Endothelial cell of umbilical vein (primary cell): ENCODE measurements at regions not wholly inside any gene's neighbourhood (a gene's known extent, or its start where the extent isn't known, plus 50 kb on each side); places are given as distances from the start of the nearest gene placed in this dataset.

Source experiments
- BruUV-seq: library from RNA; stranded (reverse); fragments of 400-500 nt; replicated peaks from 2 replicates; lab custom pipeline; 2021; lab: Mats Ljungman, UMichigan
- CTCF ChIA-PET: fragments of 300-600, 350-600 bp; sonication (Branson Sonifier 250); formaldehyde crosslinking; loops from one replicate; lab custom pipeline; 2021; ENCODE audit warnings: antibody characterized with exemption, inconsistent platforms; lab: Charles Lee
- POLR2A ChIA-PET: fragments of 300-600, 350-600 bp; sonication (Branson Sonifier 250); formaldehyde crosslinking; loops from one replicate; lab custom pipeline; 2021; ENCODE audit warnings: antibody characterized with exemption, inconsistent platforms; lab: Charles Lee
- DNase-seq: peaks from one replicate; pipeline ENCODE4 v3.0.0-alpha.2; 2011; ENCODE audit warnings: low read depth, low spot score
- FAIRE-seq: peaks from 2 replicates; lab custom pipeline; 2011; peaks lifted over from hg19 to GRCh38; lab: Jason Lieb, UNC
- H2AFZ ChIP-seq: 2 replicates; pipeline ENCODE4 v1.6.0; 2012; ENCODE audit warnings: low read depth, low read length, control low read depth, inconsistent platforms
- H3K27ac ChIP-seq: 2 replicates; pipeline ENCODE4 v1.5.1; 2011; ENCODE audit warnings: low read depth, mild to moderate bottlenecking, control low read depth, low read length, moderate library complexity; ENCODE audit not compliant: insufficient read depth
- H3K27me3 ChIP-seq, 2 experiments: 2 replicates each; pipeline versions ENCODE4 v1.6.0 to v1.6.1; 2011; ENCODE audit warnings: low read length in 2 of 2, mixed read lengths in 1 of 2; ENCODE audit not compliant: control insufficient read depth in 2 of 2, insufficient read depth in 2 of 2
- H3K36me3 ChIP-seq, 2 experiments: 2 replicates in 1 of 2; 3 replicates in 1 of 2; pipeline ENCODE4 v1.5.1; 2011; ENCODE audit warnings: low read length in 2 of 2, mild to moderate bottlenecking in 1 of 2, moderate library complexity in 1 of 2; ENCODE audit not compliant: control insufficient read depth in 2 of 2, insufficient read depth in 2 of 2; ENCODE audit errors: extremely low read depth in 1 of 2
- H3K4me1 ChIP-seq: 3 replicates; pipeline ENCODE4 v1.5.1; 2011; ENCODE audit warnings: mild to moderate bottlenecking, low read length; ENCODE audit not compliant: control insufficient read depth, insufficient read depth; ENCODE audit errors: extremely low read depth
- H3K4me2 ChIP-seq: 2 replicates; pipeline ENCODE4 v1.6.1; 2011; ENCODE audit warnings: low read length, control low read depth, mixed read lengths; ENCODE audit not compliant: insufficient read depth
- H3K4me3 ChIP-seq, 3 experiments: fragments of 200-600 bp in 1 of 3; sonication (generic), shearing (Covaris generic) in 1 of 3; replicated peaks in 1 of 3; 2 replicates each; pipeline ENCODE4 v1.5.1; 2011 to 2016; ENCODE audit warnings: control low read depth in 3 of 3, low read length in 3 of 3, mild to moderate bottlenecking in 2 of 3, inconsistent platforms in 1 of 3, low read depth in 1 of 3, moderate library complexity in 1 of 3; ENCODE audit not compliant: insufficient read depth in 1 of 3
- H3K79me2 ChIP-seq: 2 replicates; pipeline ENCODE4 v1.6.0; 2012; ENCODE audit warnings: low read length, inconsistent platforms; ENCODE audit not compliant: control insufficient read depth, insufficient read depth
- H3K9ac ChIP-seq: replicated peaks from 2 replicates; pipeline ENCODE3; 2011; ENCODE audit warnings: low read length, control low read depth; ENCODE audit not compliant: insufficient read depth; ENCODE audit errors: extremely low read depth
- H3K9me1 ChIP-seq: replicated peaks from 3 replicates; pipeline ENCODE4 v1.6.0; 2011; ENCODE audit warnings: mild to moderate bottlenecking, low read length; ENCODE audit not compliant: control insufficient read depth, insufficient read depth; ENCODE audit errors: extremely low read depth
- H3K9me3 ChIP-seq: replicated peaks from 2 replicates; pipeline ENCODE4 v1.5.1; 2012; ENCODE audit warnings: low read length, inconsistent platforms; ENCODE audit not compliant: control insufficient read depth, insufficient read depth
- H4K20me1 ChIP-seq: replicated peaks from 2 replicates; pipeline ENCODE3; 2011; ENCODE audit warnings: mild to moderate bottlenecking, low read length; ENCODE audit not compliant: control insufficient read depth, insufficient read depth; ENCODE audit errors: extremely low read depth
- FOS ChIP-seq: IDR thresholded peaks from 2 replicates; pipeline ENCODE4 v1.6.1; 2011; ENCODE audit warnings: mild to moderate bottlenecking, low read length, moderate library complexity, borderline replicate concordance; ENCODE audit not compliant: insufficient read depth
- MAX ChIP-seq: IDR thresholded peaks from 2 replicates; pipeline ENCODE4 v1.6.1; 2011; ENCODE audit not compliant: insufficient read depth, insufficient read length
- dilution Hi-C: fragments of 300-500 bp; cut with MboI; formaldehyde crosslinking; loops from one replicate; pipeline ENCODE4 v1.15.0; 2019; ENCODE audit warnings: low sequenced_read_pairs; ENCODE audit not compliant: extremely low pct_ligation_motif_present
- intact Hi-C: fragments of 100-400 bp; cut with micrococcal nuclease; formaldehyde crosslinking; loops from one replicate; pipeline ENCODE4 v1.10.0; 2022

- no peak overlapping the region for H3K9ac ChIP-seq
- intact Hi-C loops: no loop called here
- no peak for DNase-seq
- no peaks in the 10 kb centered on the region for H3K79me2 ChIP-seq
- no peaks in the 10 kb centered on the region for H3K9me1 ChIP-seq
- TF ChIP-seq FOS: no peak
- dilution Hi-C loops: no loop called here
- ChIA-PET CTCF (interaction anchor here (1.2 to 1.4 kb wide), 2 partner anchors 11 to 16 kb away, joined by 3 read pairs; no protein-coding TSS in a partner anchor), POLR2A (no interaction called here)
- no peaks in the 10 kb centered on the region for H4K20me1 ChIP-seq
- H3K4me2 ChIP-seq: no peak overlapping the region
- no peak overlapping the region for H2AFZ ChIP-seq
- no peak overlapping the region for H3K4me3 ChIP-seq
- H3K27me3 ChIP-seq: no peaks in the 10 kb centered on the region
- no peaks in the 10 kb centered on the region for H3K9me3 ChIP-seq
- BruUV-seq: no TSS peak
- no peak overlapping the region for H3K27ac ChIP-seq
- no peaks in the 10 kb centered on the region for H3K36me3 ChIP-seq
- FAIRE-seq: no peak
- no peaks in the 10 kb centered on the region for H3K4me1 ChIP-seq
These were observed 199.8 kb downstream of the RBM19 start for GRCh38 chr12:113766131-113766878.

- CTCF ChIA-PET: no interaction called here
- no peaks in the 10 kb centered on the region for H3K79me2 ChIP-seq
- no peaks in the 10 kb centered on the region for H3K9me1 ChIP-seq
- TF ChIP-seq MAX: no peak
- no peak overlapping the region for H2AFZ ChIP-seq
- H3K4me1 ChIP-seq: no peaks in the 10 kb centered on the region
- intact Hi-C loops (no loop called here), dilution Hi-C loops (no loop called here)
- H3K4me2 ChIP-seq: no peak overlapping the region
- no peak overlapping the region for H3K27ac ChIP-seq
- no peaks in the 10 kb centered on the region for H4K20me1 ChIP-seq
- H3K27me3 ChIP-seq: no peaks in the 10 kb centered on the region
- DNase-seq: no peak
- H3K9ac ChIP-seq: no peak overlapping the region
- no peaks in the 10 kb centered on the region for H3K9me3 ChIP-seq
- POLR2A ChIA-PET: no interaction called here
- no peak for FAIRE-seq
- no peaks in the 10 kb centered on the region for H3K36me3 ChIP-seq
- no peak overlapping the region for H3K4me3 ChIP-seq
- no TSS peak for BruUV-seq
These were observed 201.5 kb downstream of the RBM19 start for GRCh38 chr12:113764661-113765060.
